ENCODE measurements at regions not wholly inside any gene's neighbourhood (a gene's known extent, or its start where the extent isn't known, plus 50 kb on each side); places are given as distances from the start of the nearest gene placed in this dataset.
"Not testable (repeated sequence)": the region's sequence is repeated elsewhere in the genome, so short reads cannot be mapped to it uniquely, and the experiment has no call there.

DNA sequence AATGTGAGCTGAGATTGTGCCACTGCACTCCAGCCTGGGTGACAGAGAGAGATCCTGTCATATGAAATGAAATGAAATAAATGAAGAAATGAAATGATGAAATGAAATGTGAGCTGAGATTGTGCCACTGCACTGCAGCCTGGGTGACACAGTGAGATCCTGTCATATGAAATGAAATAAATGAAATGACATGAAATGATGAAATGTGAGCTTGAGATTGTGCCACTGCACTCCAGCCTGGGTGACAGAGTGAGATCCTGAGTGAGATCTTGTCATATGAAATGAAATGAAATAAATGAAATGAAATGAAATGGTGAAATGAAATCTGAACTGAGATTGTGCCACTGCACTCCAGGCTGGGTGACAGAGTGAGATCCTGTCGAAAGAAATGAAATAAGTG lies 58.2 kb upstream of the FAN1 start:
- FAIRE-seq, result not testable (repeated sequence)

Measured in islet of Langerhans (tissue), 1 donor.